ENCODE measurements at regions not wholly inside any gene's neighbourhood (a gene's known extent, or its start where the extent isn't known, plus 50 kb on each side); places are given as distances from the start of the nearest gene placed in this dataset.

GRCh38 chr10:57791546-57791945, 476.1 kb downstream of the IPMK start:
- no peak for DNase-seq (ENCODE audit: low read depth in 2 of 2, low spot score in 1 of 2)

- no peak for DNase-seq (ENCODE audit: low read depth in 2 of 2, low spot score in 1 of 2)
Observed at GRCh38 chr10:57790703-57791102, 477.0 kb downstream of the IPMK start.

- no peak for DNase-seq (ENCODE audit: low read depth in 2 of 2, low spot score in 1 of 2)
Observed at GRCh38 chr10:57788117-57788516, 479.6 kb downstream of the IPMK start.

- no peak for DNase-seq (ENCODE audit: low read depth in 2 of 2, low spot score in 1 of 2)
Observed at GRCh38 chr10:57786850-57787750, 480.6 kb downstream of the IPMK start.

- no peak for DNase-seq (ENCODE audit: low read depth in 2 of 2, low spot score in 1 of 2)
Observed at GRCh38 chr10:57786331-57786730, 481.4 kb downstream of the IPMK start.

- DNase-seq (ENCODE audit: low read depth in 2 of 2, low spot score in 1 of 2): no peak
Observed at GRCh38 chr10:57785546-57785945, 482.1 kb downstream of the IPMK start.

- DNase-seq (ENCODE audit: low read depth in 2 of 2, low spot score in 1 of 2): no peak
Observed at GRCh38 chr10:57785068-57785467, 482.6 kb downstream of the IPMK start.

GRCh38 chr10:57776688-57777432, 490.8 kb downstream of the IPMK start:
- no peak for DNase-seq (ENCODE audit: low read depth in 2 of 2, low spot score in 1 of 2)

- DNase-seq (ENCODE audit: low read depth in 2 of 2, low spot score in 1 of 2): no peak
Observed at GRCh38 chr10:57775250-57775649, 492.4 kb downstream of the IPMK start.

GRCh38 chr10:57769298-57769697, 498.4 kb downstream of the IPMK start:
- no peak for DNase-seq (ENCODE audit: low read depth in 2 of 2, low spot score in 1 of 2)

- DNase-seq (ENCODE audit: low read depth in 2 of 2, low spot score in 1 of 2): no peak
Observed at GRCh38 chr10:57759777-57760176, 507.9 kb downstream of the IPMK start.

- DNase-seq (ENCODE audit: low read depth in 2 of 2, low spot score in 1 of 2): no peak
Observed at GRCh38 chr10:57754803-57755202, 512.9 kb downstream of the IPMK start.

GRCh38 chr10:57743711-57744110, 524.0 kb downstream of the IPMK start:
- no peak for DNase-seq (ENCODE audit: low read depth in 2 of 2, low spot score in 1 of 2)

GRCh38 chr10:57741751-57742150, 525.9 kb downstream of the IPMK start:
- no peak for DNase-seq (ENCODE audit: low read depth in 2 of 2, low spot score in 1 of 2)

GRCh38 chr10:57723305-57723704, 544.4 kb downstream of the IPMK start:
- no peak for DNase-seq (ENCODE audit: low read depth in 2 of 2, low spot score in 1 of 2)

- DNase-seq (ENCODE audit: low read depth in 2 of 2, low spot score in 1 of 2): no peak
Observed at GRCh38 chr10:57716884-57717283, 550.8 kb downstream of the IPMK start.

- no peak for DNase-seq (ENCODE audit: low read depth in 2 of 2, low spot score in 1 of 2)
Observed at GRCh38 chr10:57715233-57715632, 552.5 kb downstream of the IPMK start.

- no peak for DNase-seq (ENCODE audit: low read depth in 2 of 2, low spot score in 1 of 2)
Observed at GRCh38 chr10:57707300-57707658, 560.4 kb downstream of the IPMK start.

GRCh38 chr10:57706576-57707299, 561.0 kb downstream of the IPMK start:
- no peak for DNase-seq (ENCODE audit: low read depth in 2 of 2, low spot score in 1 of 2)

- DNase-seq (ENCODE audit: low read depth in 2 of 2, low spot score in 1 of 2): no peak
Observed at GRCh38 chr10:57706016-57706415, 561.7 kb downstream of the IPMK start.

GRCh38 chr10:57699944-57700343, 567.8 kb downstream of the IPMK start:
- DNase-seq (ENCODE audit: low read depth in 2 of 2, low spot score in 1 of 2): no peak

GRCh38 chr10:57696641-57697040, 571.1 kb downstream of the IPMK start:
- no peak for DNase-seq (ENCODE audit: low read depth in 2 of 2, low spot score in 1 of 2)

Measured in stimulated activated CD8-positive, alpha-beta memory T cell treated with anti-CD3 and anti-CD28 coated beads, Interleukin-4, amount 100 ng/mL, for 4 hours (primary cell).